Keratinocyte (primary cell): ENCODE measurements at regions not wholly inside any gene's neighbourhood (a gene's known extent, or its start where the extent isn't known, plus 50 kb on each side); places are given as distances from the start of the nearest gene placed in this dataset.

Experiments
- CTCF ChIP-seq, 3 experiments: IDR thresholded peaks in 1 of 3; conservative IDR thresholded peaks in 1 of 3; optimal IDR thresholded peaks in 1 of 3; 2 replicates in 2 of 3; 3 replicates in 1 of 3; pipeline versions ENCODE3 to v1.5.1; 2011; ENCODE audit warnings: low read length in 3 of 3, mild to moderate bottlenecking in 3 of 3, moderate library complexity in 2 of 3, control low read depth in 1 of 3, inconsistent platforms in 1 of 3; ENCODE audit not compliant: insufficient read depth in 2 of 3; ENCODE audit errors: extremely low read depth in 1 of 3
- EZH2 ChIP-seq: IDR thresholded peaks from one replicate; pipeline ENCODE4 v1.6.1; 2012; ENCODE audit warnings: inconsistent platforms, mild to moderate bottlenecking, low read length, moderate library complexity

GRCh38 chr12:69027411-69027881 lies 94.5 kb upstream of the CPM start:
- no peak for TF ChIP-seq CTCF (optimal IDR thresholded peaks at IDR 0.05 in 1 of 3, IDR thresholded peaks at IDR 0.05 in 1 of 3, conservative IDR thresholded peaks at IDR 0.05 in 1 of 3; ENCODE audit: extremely low read depth in 1 of 3, insufficient read depth in 2 of 3, low read length in 3 of 3)
- TF ChIP-seq EZH2 = no peak
